Spleen (tissue), 7 donors: ENCODE measurements at regions not wholly inside any gene's neighbourhood (a gene's known extent, or its start where the extent isn't known, plus 50 kb on each side); places are given as distances from the start of the nearest gene placed in this dataset.

Experiments
- POLR2A ChIP-seq, 3 donors: fragments of 450-650 bp; IDR thresholded peaks; one replicate each; pipeline ENCODE4 v1.5.1; 2017; ENCODE audit warnings: antibody characterized with exemption in 3 of 3, mild to moderate bottlenecking in 1 of 3
- TF ChIP-seq, protein P1 (sequence below), 11 experiments: fragments of 200-600 bp in 7 of 11; fragments of 450-650 bp in 4 of 11; sonication (generic) in 4 of 11; IDR thresholded peaks in 8 of 11; conservative IDR thresholded peaks in 3 of 11; 1 replicate in 7 of 11; 2 replicates in 4 of 11; pipeline versions ENCODE4 v1.4.0 to v1.8.0; 2016 to 2021; ENCODE audit warnings: antibody characterized with exemption in 11 of 11, inconsistent platforms in 4 of 11, mild to moderate bottlenecking in 1 of 11
- donor health status: DM: no; HTN: no; CAD: no; lungs with moderate emphysema.
- donor health status: DM: no; HTN: no; CAD: no.
- donor health status: DM: no; HTN: no; CAD: no.

DNA sequence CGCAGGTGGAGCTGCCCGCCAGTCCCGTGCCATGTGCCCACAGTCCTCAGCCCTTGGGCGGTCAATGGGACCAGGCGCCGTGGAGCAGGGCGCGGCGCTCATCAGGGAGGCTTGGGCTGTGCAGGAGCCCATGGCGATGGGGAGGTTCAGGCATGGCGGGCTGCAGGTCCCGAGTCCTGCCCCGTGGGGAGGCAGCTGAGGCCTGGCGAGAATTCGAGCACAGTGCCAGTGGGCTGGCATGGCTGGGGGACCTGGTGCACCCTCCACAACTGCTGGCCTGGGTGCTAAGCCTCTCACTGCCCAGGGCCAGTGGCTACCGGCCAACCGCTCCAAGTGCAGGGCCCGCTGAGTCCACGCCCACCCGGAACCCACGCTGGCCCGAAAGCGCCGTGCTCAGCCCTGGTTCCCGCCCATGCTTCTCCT is 646.5 kb downstream of the GABRG1 start:
- TF ChIP-seq POLR2A (IDR thresholded peaks at IDR 0.05): no peak
- TF ChIP-seq, protein P1, sequence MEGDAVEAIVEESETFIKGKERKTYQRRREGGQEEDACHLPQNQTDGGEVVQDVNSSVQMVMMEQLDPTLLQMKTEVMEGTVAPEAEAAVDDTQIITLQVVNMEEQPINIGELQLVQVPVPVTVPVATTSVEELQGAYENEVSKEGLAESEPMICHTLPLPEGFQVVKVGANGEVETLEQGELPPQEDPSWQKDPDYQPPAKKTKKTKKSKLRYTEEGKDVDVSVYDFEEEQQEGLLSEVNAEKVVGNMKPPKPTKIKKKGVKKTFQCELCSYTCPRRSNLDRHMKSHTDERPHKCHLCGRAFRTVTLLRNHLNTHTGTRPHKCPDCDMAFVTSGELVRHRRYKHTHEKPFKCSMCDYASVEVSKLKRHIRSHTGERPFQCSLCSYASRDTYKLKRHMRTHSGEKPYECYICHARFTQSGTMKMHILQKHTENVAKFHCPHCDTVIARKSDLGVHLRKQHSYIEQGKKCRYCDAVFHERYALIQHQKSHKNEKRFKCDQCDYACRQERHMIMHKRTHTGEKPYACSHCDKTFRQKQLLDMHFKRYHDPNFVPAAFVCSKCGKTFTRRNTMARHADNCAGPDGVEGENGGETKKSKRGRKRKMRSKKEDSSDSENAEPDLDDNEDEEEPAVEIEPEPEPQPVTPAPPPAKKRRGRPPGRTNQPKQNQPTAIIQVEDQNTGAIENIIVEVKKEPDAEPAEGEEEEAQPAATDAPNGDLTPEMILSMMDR (IDR thresholded peaks at IDR 0.05 in 8 of 11, conservative IDR thresholded peaks at IDR 0.05 in 3 of 11): no peak
